ENCODE measurements at regions not wholly inside any gene's neighbourhood (a gene's known extent, or its start where the extent isn't known, plus 50 kb on each side); places are given as distances from the start of the nearest gene placed in this dataset.
A peak's percentile ranks its signal among the peaks of the same experiment; 100 is the strongest.

GRCh38 chr1:188359315-188359714 lies 1530.6 kb downstream of the PLA2G4A start:
- DNase-seq (ENCODE audit: low read depth in 2 of 3, low spot score in 2 of 3), result no peak

GRCh38 chr1:188363943-188364342 lies 1535.2 kb downstream of the PLA2G4A start:
- DNase-seq (ENCODE audit: low read depth in 2 of 3, low spot score in 2 of 3), result no peak

- no peak for DNase-seq (ENCODE audit: low read depth in 2 of 3, low spot score in 2 of 3)
Observed at GRCh38 chr1:188364927-188365449, 1536.2 kb downstream of the PLA2G4A start.

GRCh38 chr1:188365874-188366273 lies 1537.1 kb downstream of the PLA2G4A start:
- no peak for DNase-seq (ENCODE audit: low read depth in 2 of 3, low spot score in 2 of 3)

GRCh38 chr1:188367661-188368060 lies 1538.9 kb downstream of the PLA2G4A start:
- DNase-seq (ENCODE audit: low read depth in 2 of 3, low spot score in 2 of 3), result no peak

- no peak for DNase-seq (ENCODE audit: low read depth in 2 of 3, low spot score in 2 of 3)
Observed at GRCh38 chr1:188371295-188371806, 1542.6 kb downstream of the PLA2G4A start.

- DNase-seq (ENCODE audit: low read depth in 2 of 3, low spot score in 2 of 3), result peak in 1 of 3 donors; percentile 1
Observed at GRCh38 chr1:188372821-188373220, 1544.1 kb downstream of the PLA2G4A start.

GRCh38 chr1:188382851-188383250 lies 1554.1 kb downstream of the PLA2G4A start:
- DNase-seq (ENCODE audit: low read depth in 2 of 3, low spot score in 2 of 3), result no peak

- DNase-seq (ENCODE audit: low read depth in 2 of 3, low spot score in 2 of 3), result no peak
Observed at GRCh38 chr1:188386161-188386560, 1557.4 kb downstream of the PLA2G4A start.

- no peak for DNase-seq (ENCODE audit: low read depth in 2 of 3, low spot score in 2 of 3)
Observed at GRCh38 chr1:188386666-188387065, 1557.9 kb downstream of the PLA2G4A start.

- no peak for DNase-seq (ENCODE audit: low read depth in 2 of 3, low spot score in 2 of 3)
Observed at GRCh38 chr1:188394677-188395076, 1565.9 kb downstream of the PLA2G4A start.

GRCh38 chr1:188397521-188397920 lies 1568.8 kb downstream of the PLA2G4A start:
- DNase-seq (ENCODE audit: low read depth in 2 of 3, low spot score in 2 of 3), result peak in 1 of 3 donors; percentile 33

GRCh38 chr1:188402986-188403385 lies 1574.2 kb downstream of the PLA2G4A start:
- DNase-seq (ENCODE audit: low read depth in 2 of 3, low spot score in 2 of 3), result peak in 2 of 3 donors; percentile 27 to 75

- DNase-seq (ENCODE audit: low read depth in 2 of 3, low spot score in 2 of 3), result no peak
Observed at GRCh38 chr1:188406636-188407035, 1577.9 kb downstream of the PLA2G4A start.

- no peak for DNase-seq (ENCODE audit: low read depth in 2 of 3, low spot score in 2 of 3)
Observed at GRCh38 chr1:188420177-188420576, 1591.4 kb downstream of the PLA2G4A start.

- no peak for DNase-seq (ENCODE audit: low read depth in 2 of 3, low spot score in 2 of 3)
Observed at GRCh38 chr1:188423073-188423472, 1594.3 kb downstream of the PLA2G4A start.

GRCh38 chr1:188424176-188424575 lies 1595.4 kb downstream of the PLA2G4A start:
- no peak for DNase-seq (ENCODE audit: low read depth in 2 of 3, low spot score in 2 of 3)

GRCh38 chr1:188425687-188426086 lies 1596.9 kb downstream of the PLA2G4A start:
- no peak for DNase-seq (ENCODE audit: low read depth in 2 of 3, low spot score in 2 of 3)

GRCh38 chr1:188426561-188426960 lies 1597.8 kb downstream of the PLA2G4A start:
- no peak for DNase-seq (ENCODE audit: low read depth in 2 of 3, low spot score in 2 of 3)

GRCh38 chr1:188427642-188428041 lies 1598.9 kb downstream of the PLA2G4A start:
- DNase-seq (ENCODE audit: low read depth in 2 of 3, low spot score in 2 of 3), result peak in 2 of 3 donors; percentile 10 to 66

GRCh38 chr1:188429386-188429785 lies 1600.6 kb downstream of the PLA2G4A start:
- DNase-seq (ENCODE audit: low read depth in 2 of 3, low spot score in 2 of 3), result no peak

- DNase-seq (ENCODE audit: low read depth in 2 of 3, low spot score in 2 of 3), result no peak
Observed at GRCh38 chr1:188432427-188432826, 1603.7 kb downstream of the PLA2G4A start.

- no peak for DNase-seq (ENCODE audit: low read depth in 2 of 3, low spot score in 2 of 3)
Observed at GRCh38 chr1:188433425-188433824, 1604.7 kb downstream of the PLA2G4A start.
